ENCODE measurements at regions not wholly inside any gene's neighbourhood (a gene's known extent, or its start where the extent isn't known, plus 50 kb on each side); places are given as distances from the start of the nearest gene placed in this dataset.

GRCh38 chr4:72899621-72900020 is 169.9 kb downstream of the COX18 start:
- H3K9me3 Mint-ChIP-seq = peaks cover 8% of the 10 kb centered on the region
- H3K4me3 ChIP-seq (ENCODE audit: low read length) = no peak overlapping the region
- no peak overlapping the region for H3K27ac ChIP-seq (ENCODE audit: low read depth, low read length)
- no peaks in the 10 kb centered on the region for H3K36me3 ChIP-seq (ENCODE audit: control insufficient read depth, insufficient read depth, low read length)
- H3K27me3 ChIP-seq (ENCODE audit: control insufficient read depth, insufficient read depth, low read length, poor library complexity, severe bottlenecking) = peaks cover 19% of the 10 kb centered on the region
- no peak for TF ChIP-seq CTCF (conservative IDR thresholded peaks at IDR 0.05)
- peaks cover 28% of the 10 kb centered on the region for H3K4me1 Mint-ChIP-seq
- no peaks in the 10 kb centered on the region for H3K9me3 ChIP-seq (ENCODE audit: control insufficient read depth, low read length)
- no peak for DNase-seq
- H3K27me3 Mint-ChIP-seq (ENCODE audit: insufficient read depth) = peaks cover 20% of the 10 kb centered on the region
- no peaks in the 10 kb centered on the region for H3K36me3 Mint-ChIP-seq (ENCODE audit: low read depth)
- peaks cover 7% of the 10 kb centered on the region for H3K4me1 ChIP-seq (ENCODE audit: control insufficient read depth, insufficient read depth, low read length)
- H3K9ac ChIP-seq (ENCODE audit: extremely low read depth, low read length, poor library complexity, severe bottlenecking) = no peak overlapping the region
- WGBS, 2 experiments (ENCODE audit: insufficient coverage in 1 of 2, insufficient read length in 1 of 2) = 71 to 100% methylated on average over 2 to 3 of the region's 3 CpGs
- no peak overlapping the region for H3K4me3 Mint-ChIP-seq
- no peak overlapping the region for H3K27ac Mint-ChIP-seq

- Histone ChIP-seq H3K27me3 (ENCODE audit: control insufficient read depth, insufficient read depth, low read length, poor library complexity, severe bottlenecking) (peaks cover 22% of the 10 kb centered on the region), H3K9me3 (ENCODE audit: control insufficient read depth, low read length) (no peaks in the 10 kb centered on the region), H3K27ac (ENCODE audit: low read depth, low read length) (no peak overlapping the region), H3K4me3 (ENCODE audit: low read length) (no peak overlapping the region), H3K4me1 (ENCODE audit: control insufficient read depth, insufficient read depth, low read length) (peaks cover 7% of the 10 kb centered on the region), H3K9ac (ENCODE audit: extremely low read depth, low read length, poor library complexity, severe bottlenecking) (no peak overlapping the region), H3K36me3 (ENCODE audit: control insufficient read depth, insufficient read depth, low read length) (no peaks in the 10 kb centered on the region)
- H3K36me3 Mint-ChIP-seq (ENCODE audit: low read depth) = no peaks in the 10 kb centered on the region
- peaks cover 20% of the 10 kb centered on the region for H3K27me3 Mint-ChIP-seq (ENCODE audit: insufficient read depth)
- H3K9me3 Mint-ChIP-seq = peaks cover 8% of the 10 kb centered on the region
- no peak for DNase-seq
- peaks cover 29% of the 10 kb centered on the region for H3K4me1 Mint-ChIP-seq
- H3K4me3 Mint-ChIP-seq = no peak overlapping the region
- 92 to 97% methylated on average over 4 to 6 of the region's 6 CpGs for WGBS, 2 experiments (ENCODE audit: insufficient coverage in 1 of 2, insufficient read length in 1 of 2)
- no peak overlapping the region for H3K27ac Mint-ChIP-seq
- no peak for TF ChIP-seq CTCF (conservative IDR thresholded peaks at IDR 0.05)
These were observed 170.3 kb downstream of the COX18 start for GRCh38 chr4:72899214-72899613.

GRCh38 chr4:72896515-72896914 is 173.0 kb downstream of the COX18 start:
- H3K36me3 ChIP-seq (ENCODE audit: control insufficient read depth, insufficient read depth, low read length) = no peaks in the 10 kb centered on the region
- DNase-seq = no peak
- no peak overlapping the region for H3K27ac ChIP-seq (ENCODE audit: low read depth, low read length)
- H3K4me3 ChIP-seq (ENCODE audit: low read length) = no peak overlapping the region
- 94 to 100% methylated on average over 3 of the region's 3 CpGs for WGBS, 2 experiments (ENCODE audit: insufficient coverage in 1 of 2, insufficient read length in 1 of 2)
- Mint-ChIP-seq H3K4me3 (no peak overlapping the region), H3K9me3 (peaks cover 8% of the 10 kb centered on the region), H3K27ac (no peak overlapping the region), H3K4me1 (peaks cover 56% of the 10 kb centered on the region), H3K36me3 (ENCODE audit: low read depth) (no peaks in the 10 kb centered on the region), H3K27me3 (ENCODE audit: insufficient read depth) (peaks cover 20% of the 10 kb centered on the region)
- H3K9me3 ChIP-seq (ENCODE audit: control insufficient read depth, low read length) = no peaks in the 10 kb centered on the region
- peaks cover 24% of the 10 kb centered on the region for H3K4me1 ChIP-seq (ENCODE audit: control insufficient read depth, insufficient read depth, low read length)
- H3K9ac ChIP-seq (ENCODE audit: extremely low read depth, low read length, poor library complexity, severe bottlenecking) = no peak overlapping the region
- TF ChIP-seq CTCF (conservative IDR thresholded peaks at IDR 0.05) = no peak
- H3K27me3 ChIP-seq (ENCODE audit: control insufficient read depth, insufficient read depth, low read length, poor library complexity, severe bottlenecking) = peaks cover 23% of the 10 kb centered on the region

All from endodermal cell (in vitro differentiated cells).